Neuronal stem cell (in vitro differentiated cells): ENCODE measurements at regions not wholly inside any gene's neighbourhood (a gene's known extent, or its start where the extent isn't known, plus 50 kb on each side); places are given as distances from the start of the nearest gene placed in this dataset.

Source experiments
- DNase-seq: peaks from one replicate; pipeline ENCODE4 v3.0.0-alpha.2; 2013; ENCODE audit warnings: low spot score
- H2AFZ ChIP-seq: one replicate; pipeline ENCODE4 v1.6.1; 2013; ENCODE audit warnings: mild to moderate bottlenecking, low read length, inconsistent platforms
- H2AK5ac ChIP-seq: 2 replicates; pipeline ENCODE4 v1.6.1; 2013; ENCODE audit warnings: low read depth, mild to moderate bottlenecking, inconsistent platforms, low read length, moderate library complexity, mixed read lengths
- H2BK120ac ChIP-seq: 2 replicates; pipeline ENCODE4 v1.6.1; 2013; ENCODE audit warnings: low read depth, mild to moderate bottlenecking, inconsistent platforms, low read length, moderate library complexity, mixed read lengths
- H2BK12ac ChIP-seq: one replicate; pipeline ENCODE4 v1.6.1; 2013; ENCODE audit warnings: low read length, inconsistent platforms
- H2BK15ac ChIP-seq: 2 replicates; pipeline ENCODE4 v1.6.1; 2013; ENCODE audit warnings: mild to moderate bottlenecking, low read length, inconsistent platforms, mixed read lengths
- H2BK5ac ChIP-seq: one replicate; pipeline ENCODE4 v1.6.1; 2013; ENCODE audit warnings: inconsistent platforms, mild to moderate bottlenecking, low read length, moderate library complexity
- H3K14ac ChIP-seq: one replicate; pipeline ENCODE4 v1.6.1; 2013; ENCODE audit warnings: low read length, inconsistent platforms
- H3K18ac ChIP-seq: 2 replicates; pipeline ENCODE4 v1.6.1; 2013; ENCODE audit warnings: low read length, inconsistent platforms
- H3K23ac ChIP-seq: 2 replicates; pipeline ENCODE4 v1.6.1; 2013; ENCODE audit warnings: low read depth, mild to moderate bottlenecking, mixed read lengths, low read length, inconsistent platforms; ENCODE audit not compliant: poor library complexity
- H3K27ac ChIP-seq: replicated peaks from 3 replicates; pipeline ENCODE4 v1.5.1; 2013; ENCODE audit warnings: low read length, inconsistent platforms
- H3K27me3 ChIP-seq, 3 experiments: 2 replicates each; pipeline ENCODE4 v1.6.1; 2013; ENCODE audit warnings: low read length in 3 of 3, mild to moderate bottlenecking in 2 of 3, inconsistent platforms in 1 of 3, low read depth in 1 of 3, mixed read lengths in 1 of 3, moderate library complexity in 1 of 3; ENCODE audit not compliant: control insufficient read depth in 3 of 3, insufficient read depth in 3 of 3
- H3K36me3 ChIP-seq, 2 donors: replicated peaks in 1 of 2; 2 replicates each; pipeline ENCODE4 v1.6.1; 2013; ENCODE audit warnings: low read length in 2 of 2; ENCODE audit not compliant: control insufficient read depth in 2 of 2, insufficient read depth in 2 of 2
- H3K4ac ChIP-seq: 2 replicates; pipeline ENCODE4 v1.6.1; 2013; ENCODE audit warnings: inconsistent platforms, mild to moderate bottlenecking, low read length, moderate library complexity
- H3K4me1 ChIP-seq, 2 donors: 1 replicate in 1 of 2; 2 replicates in 1 of 2; pipeline ENCODE4 v1.6.1; 2013; ENCODE audit warnings: low read length in 2 of 2, low read depth in 1 of 2; ENCODE audit not compliant: control insufficient read depth in 2 of 2, insufficient read depth in 1 of 2
- H3K4me2 ChIP-seq: one replicate; pipeline ENCODE4 v1.6.1; 2013; ENCODE audit warnings: mild to moderate bottlenecking, low read length, inconsistent platforms; ENCODE audit not compliant: insufficient read depth, poor library complexity, severe bottlenecking
- H3K4me3 ChIP-seq, 2 donors: 2 replicates each; pipeline ENCODE4 v1.5.1; 2013; ENCODE audit warnings: low read length in 2 of 2, mild to moderate bottlenecking in 2 of 2, inconsistent platforms in 1 of 2, moderate library complexity in 1 of 2
- H3K79me1 ChIP-seq: one replicate; pipeline ENCODE4 v1.6.1; 2013; ENCODE audit warnings: low read depth, mild to moderate bottlenecking, inconsistent platforms, low read length, moderate library complexity
- H3K9ac ChIP-seq: one replicate; pipeline ENCODE4 v1.6.1; 2013; ENCODE audit warnings: mild to moderate bottlenecking, low read depth, low read length, inconsistent platforms; ENCODE audit not compliant: poor library complexity
- H3K9me3 ChIP-seq, 2 donors: replicated peaks in 1 of 2; 2 replicates each; pipeline versions ENCODE3 to v1.6.1; 2013; ENCODE audit warnings: low read length in 2 of 2, mild to moderate bottlenecking in 2 of 2, inconsistent platforms in 1 of 2, low read depth in 1 of 2, mixed read lengths in 1 of 2, moderate library complexity in 1 of 2; ENCODE audit not compliant: control insufficient read depth in 2 of 2, insufficient read depth in 1 of 2
- H4K8ac ChIP-seq: one replicate; pipeline ENCODE4 v1.6.1; 2013; ENCODE audit warnings: low read depth, mild to moderate bottlenecking, inconsistent platforms, low read length, moderate library complexity
- H4K91ac ChIP-seq: one replicate; pipeline ENCODE4 v1.6.1; 2013; ENCODE audit warnings: low read length, low read depth, mild to moderate bottlenecking, inconsistent platforms; ENCODE audit not compliant: poor library complexity
- WGBS, 2 donors: extraction: QIAGEN DNeasy Blood & Tissue Kit; methylation state at CpG; one replicate each; pipeline ENCODE4 v1.1.7; 2013; ENCODE audit warnings: missing lambda C conversion rate in 2 of 2, mixed read lengths in 1 of 2; ENCODE audit not compliant: insufficient read length in 2 of 2, insufficient replicate concordance in 1 of 2; ENCODE audit errors: extremely low coverage in 2 of 2; 5-methylcytosine and 5-hydroxymethylcytosine counted together

- H3K9me3 ChIP-seq, result no peaks in the 10 kb centered on the region
- no peaks in the 10 kb centered on the region for H3K79me1 ChIP-seq
- H3K14ac ChIP-seq, result no peak overlapping the region
- H3K9ac ChIP-seq, result no peak overlapping the region
- H3K36me3 ChIP-seq, result no peaks in the 10 kb centered on the region
- H3K18ac ChIP-seq, result no peak overlapping the region
- H2BK120ac ChIP-seq, result no peak overlapping the region
- WGBS, 2 donors, result no CpG with 5 or more reads among the region's 14 CpGs
- DNase-seq, result peak; percentile 50
- H2BK5ac ChIP-seq, result no peak overlapping the region
- no peak overlapping the region for H3K4ac ChIP-seq
- H3K4me2 ChIP-seq, result no peak overlapping the region
- H3K4me1 ChIP-seq, result peaks cover 0 to 3% of the 10 kb centered on the region in 2 donors
- H3K4me3 ChIP-seq, result peak overlapping the region in 1 of 2 donors; percentile 30
- H2AK5ac ChIP-seq, result no peak overlapping the region
- no peaks in the 10 kb centered on the region for H3K27me3 ChIP-seq
- H4K8ac ChIP-seq, result no peak overlapping the region
- no peak overlapping the region for H2BK12ac ChIP-seq
- no peak overlapping the region for H4K91ac ChIP-seq
- no peak overlapping the region for H3K27ac ChIP-seq
- H2AFZ ChIP-seq, result peak overlapping the region; percentile 82
- no peak overlapping the region for H3K23ac ChIP-seq
- no peak overlapping the region for H2BK15ac ChIP-seq
Observed at GRCh38 chr15:85296615-85297402, 83.6 kb upstream of the AKAP13 start.

DNA sequence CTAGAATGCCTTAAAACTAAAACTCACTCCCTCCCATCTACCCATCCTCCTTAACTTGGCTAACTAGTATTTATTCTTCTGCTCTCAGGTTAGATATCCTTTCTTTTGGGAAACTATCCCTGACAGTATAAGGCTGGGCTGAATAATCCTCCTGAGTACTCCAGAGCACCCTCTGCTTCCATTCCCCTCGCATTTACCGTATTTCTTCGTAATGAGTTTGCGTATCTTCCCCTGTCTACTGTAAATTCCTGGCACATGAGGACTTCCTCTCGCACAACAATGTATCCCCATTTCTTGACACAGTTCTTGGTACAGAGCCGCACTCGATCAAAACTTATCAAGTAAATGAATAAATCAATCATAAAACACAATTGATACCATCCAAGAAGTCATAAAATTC, 82.9 kb upstream of the AKAP13 start:
- H4K8ac ChIP-seq, result no peak overlapping the region
- H3K4me2 ChIP-seq, result no peak overlapping the region
- no peak overlapping the region for H3K9ac ChIP-seq
- no peak overlapping the region for H2BK120ac ChIP-seq
- H3K4me3 ChIP-seq, result no peak overlapping the region
- no peaks in the 10 kb centered on the region for H3K9me3 ChIP-seq
- H3K23ac ChIP-seq, result no peak overlapping the region
- H2BK12ac ChIP-seq, result no peak overlapping the region
- no peak overlapping the region for H2BK15ac ChIP-seq
- H2AK5ac ChIP-seq, result no peak overlapping the region
- no peak overlapping the region for H4K91ac ChIP-seq
- H3K79me1 ChIP-seq, result no peaks in the 10 kb centered on the region
- H3K4ac ChIP-seq, result no peak overlapping the region
- no peak for DNase-seq
- no peak overlapping the region for H3K14ac ChIP-seq
- H3K27ac ChIP-seq, result no peak overlapping the region
- H3K27me3 ChIP-seq, result no peaks in the 10 kb centered on the region
- H2BK5ac ChIP-seq, result no peak overlapping the region
- WGBS, 2 donors, result no CpG with 5 or more reads among the region's 7 CpGs
- no peak overlapping the region for H3K18ac ChIP-seq
- no peaks in the 10 kb centered on the region for H3K36me3 ChIP-seq
- peaks cover 0 to 3% of the 10 kb centered on the region in 2 donors for H3K4me1 ChIP-seq
- H2AFZ ChIP-seq, result no peak overlapping the region

GRCh38 chr15:85298366-85298765, 82.0 kb upstream of the AKAP13 start:
- no peak overlapping the region for H3K14ac ChIP-seq
- H3K23ac ChIP-seq, result no peak overlapping the region
- no peak overlapping the region for H2BK12ac ChIP-seq
- H2BK120ac ChIP-seq, result no peak overlapping the region
- no peaks in the 10 kb centered on the region for H3K27me3 ChIP-seq
- no CpG with 5 or more reads among the region's 4 CpGs for WGBS, 2 donors
- H3K27ac ChIP-seq, result no peak overlapping the region
- no peak overlapping the region for H2BK5ac ChIP-seq
- no peak overlapping the region for H3K4me3 ChIP-seq
- H3K36me3 ChIP-seq, result no peaks in the 10 kb centered on the region
- H4K91ac ChIP-seq, result no peak overlapping the region
- peaks cover 0 to 3% of the 10 kb centered on the region in 2 donors for H3K4me1 ChIP-seq
- no peak overlapping the region for H3K4ac ChIP-seq
- H3K4me2 ChIP-seq, result no peak overlapping the region
- H4K8ac ChIP-seq, result no peak overlapping the region
- H2BK15ac ChIP-seq, result no peak overlapping the region
- H3K9me3 ChIP-seq, result no peaks in the 10 kb centered on the region
- no peak overlapping the region for H3K9ac ChIP-seq
- H2AFZ ChIP-seq, result no peak overlapping the region
- H2AK5ac ChIP-seq, result no peak overlapping the region
- H3K79me1 ChIP-seq, result no peaks in the 10 kb centered on the region
- no peak overlapping the region for H3K18ac ChIP-seq
- DNase-seq, result no peak

GRCh38 chr15:85298941-85299340, 81.5 kb upstream of the AKAP13 start:
- Histone ChIP-seq H3K36me3 (no peaks in the 10 kb centered on the region), H2BK15ac (no peak overlapping the region), H3K4ac (no peak overlapping the region), H2BK120ac (no peak overlapping the region), H2AK5ac (no peak overlapping the region), H3K14ac (no peak overlapping the region), H3K18ac (peak overlapping the region; percentile 11), H2AFZ (no peak overlapping the region), H3K4me2 (no peak overlapping the region), H3K27ac (no peak overlapping the region), H4K8ac (no peak overlapping the region), H4K91ac (no peak overlapping the region), H3K27me3 (no peaks in the 10 kb centered on the region), H2BK12ac (no peak overlapping the region), H2BK5ac (no peak overlapping the region), H3K9me3 (no peaks in the 10 kb centered on the region), H3K4me3 (no peak overlapping the region), H3K9ac (no peak overlapping the region), H3K23ac (no peak overlapping the region), H3K79me1 (no peaks in the 10 kb centered on the region), H3K4me1 (peaks cover 0 to 3% of the 10 kb centered on the region in 2 donors)
- no peak for DNase-seq
- WGBS, 2 donors, result no CpG with 5 or more reads among the region's 1 CpG
